Dendritic cell treated with granulocyte-macrophage colony-stimulating factor and Interleukin-4, amounts not matched to agents 40 ng/mL and 50 ng/mL, for 4 days (primary cell): ENCODE measurements at regions not wholly inside any gene's neighbourhood (a gene's known extent, or its start where the extent isn't known, plus 50 kb on each side); places are given as distances from the start of the nearest gene placed in this dataset.

Source experiments
- H3K27ac Mint-ChIP-seq: one replicate; pipeline ENCODE4 v1.8.0; 2022; ENCODE audit warnings: mild to moderate bottlenecking, mixed read lengths
- H3K27me3 Mint-ChIP-seq: one replicate; pipeline ENCODE4 v1.8.0; 2022; ENCODE audit warnings: mild to moderate bottlenecking, mixed read lengths
- H3K36me3 Mint-ChIP-seq: one replicate; pipeline ENCODE4 v1.8.0; 2022; ENCODE audit warnings: low read depth, mixed read lengths
- H3K4me1 Mint-ChIP-seq: one replicate; pipeline ENCODE4 v1.8.0; 2022; ENCODE audit warnings: low read depth, mixed read lengths
- H3K4me3 Mint-ChIP-seq: one replicate; pipeline ENCODE4 v1.8.0; 2022; ENCODE audit warnings: mild to moderate bottlenecking, moderate library complexity, mixed read lengths
- H3K9me3 Mint-ChIP-seq: one replicate; pipeline ENCODE4 v1.8.0; 2022; ENCODE audit warnings: mixed read lengths
- intact Hi-C: fragments of 100-400 bp; cut with micrococcal nuclease; formaldehyde crosslinking; loops from one replicate; pipeline ENCODE4 v1.15.0; 2022

DNA sequence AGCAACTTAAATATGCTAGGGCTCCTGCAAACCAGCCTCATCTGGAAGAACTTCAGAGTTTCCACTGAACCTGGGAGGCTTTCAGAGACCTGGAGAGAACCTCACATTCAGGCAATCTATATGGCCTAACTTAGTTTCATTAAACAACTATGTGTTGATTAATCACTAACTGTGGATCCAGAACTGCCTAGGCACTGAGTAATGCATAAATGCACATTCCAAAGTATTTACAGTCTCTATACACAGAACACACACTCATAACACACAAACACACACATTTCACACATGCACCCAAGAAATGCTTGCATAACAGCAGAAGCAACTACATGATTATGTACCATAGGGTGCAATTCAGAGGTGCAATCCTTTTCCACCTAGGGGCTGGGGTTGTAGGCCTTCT is 552.8 kb downstream of the BCL11A start:
- Mint-ChIP-seq H3K9me3 (no peaks in the 10 kb centered on the region), H3K4me1 (no peaks in the 10 kb centered on the region), H3K4me3 (no peak overlapping the region), H3K27ac (no peak overlapping the region), H3K36me3 (no peaks in the 10 kb centered on the region), H3K27me3 (no peaks in the 10 kb centered on the region)
- intact Hi-C loops: no loop called here

DNA sequence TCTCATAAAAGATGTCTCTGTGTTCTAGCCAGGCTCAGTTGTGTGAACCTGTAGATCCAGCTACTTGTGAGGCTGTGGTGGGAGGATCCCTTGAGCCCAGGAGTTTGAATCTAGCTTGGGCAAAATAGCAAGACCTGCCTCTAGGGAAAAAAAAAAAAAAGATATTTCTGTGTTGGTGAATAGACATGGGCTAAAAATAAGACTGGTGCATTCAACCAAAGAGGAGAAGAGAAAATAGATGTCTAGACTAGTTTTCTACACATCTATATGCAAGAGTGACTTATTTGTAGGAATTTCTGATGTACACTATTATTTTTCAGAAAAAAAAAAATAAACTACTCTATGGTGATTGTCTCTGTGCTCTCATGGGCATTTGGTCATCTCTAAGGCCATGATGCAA is 555.1 kb downstream of the BCL11A start:
- no peaks in the 10 kb centered on the region for H3K4me1 Mint-ChIP-seq
- H3K9me3 Mint-ChIP-seq: no peaks in the 10 kb centered on the region
- H3K27me3 Mint-ChIP-seq: no peaks in the 10 kb centered on the region

DNA sequence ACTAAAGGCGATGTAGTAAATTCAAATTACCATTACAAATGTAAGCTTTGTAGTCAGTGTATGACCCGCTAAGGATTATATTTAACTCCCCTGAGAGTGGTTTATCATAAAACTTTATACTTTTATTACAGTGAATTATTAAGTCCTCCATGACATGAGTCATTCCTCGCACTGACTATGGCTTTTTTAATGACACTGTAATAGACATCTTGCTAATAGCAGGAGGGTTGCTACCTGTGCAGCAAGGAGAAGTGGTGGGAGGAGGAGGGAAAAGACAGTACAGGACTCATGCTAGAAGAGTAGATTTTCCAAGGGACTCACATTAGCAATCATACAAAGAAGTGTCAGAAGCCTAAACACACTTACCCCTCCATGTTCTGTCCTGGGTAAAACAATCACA is 556.1 kb downstream of the BCL11A start:
- intact Hi-C loops: no loop called here
- Mint-ChIP-seq H3K4me3 (no peak overlapping the region), H3K27me3 (no peaks in the 10 kb centered on the region), H3K4me1 (no peaks in the 10 kb centered on the region), H3K9me3 (no peaks in the 10 kb centered on the region), H3K27ac (no peak overlapping the region), H3K36me3 (no peaks in the 10 kb centered on the region)

More for the DNA sequence above, 555.1 kb downstream of the BCL11A start:
- Mint-ChIP-seq H3K27ac (no peak overlapping the region), H3K36me3 (no peaks in the 10 kb centered on the region), H3K4me3 (no peak overlapping the region)
- intact Hi-C loops: no loop called here

DNA sequence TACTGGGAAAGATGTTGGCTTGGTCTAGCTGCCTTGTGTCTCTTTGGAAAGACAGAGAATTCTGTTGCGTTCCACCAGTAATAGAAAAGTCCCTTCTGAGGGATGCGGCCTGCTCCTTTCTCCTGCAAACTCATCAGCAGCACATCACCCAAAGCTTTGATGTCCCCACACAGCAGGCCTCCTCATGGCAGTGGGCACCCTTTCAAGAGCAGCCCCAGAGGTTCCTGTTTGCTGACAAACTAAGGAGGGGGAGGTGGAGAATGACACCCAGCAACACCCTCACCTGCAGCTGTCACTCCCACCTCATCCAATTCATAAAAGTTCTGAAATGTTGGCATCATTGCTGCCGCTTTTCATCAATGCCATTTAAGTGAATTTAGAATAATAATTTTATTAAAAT is 556.6 kb downstream of the BCL11A start:
- H3K27ac Mint-ChIP-seq: no peak overlapping the region
- intact Hi-C loops: no loop called here
- H3K36me3 Mint-ChIP-seq: no peaks in the 10 kb centered on the region
- no peak overlapping the region for H3K4me3 Mint-ChIP-seq
- no peaks in the 10 kb centered on the region for H3K27me3 Mint-ChIP-seq
- H3K4me1 Mint-ChIP-seq: no peaks in the 10 kb centered on the region
- no peaks in the 10 kb centered on the region for H3K9me3 Mint-ChIP-seq

DNA sequence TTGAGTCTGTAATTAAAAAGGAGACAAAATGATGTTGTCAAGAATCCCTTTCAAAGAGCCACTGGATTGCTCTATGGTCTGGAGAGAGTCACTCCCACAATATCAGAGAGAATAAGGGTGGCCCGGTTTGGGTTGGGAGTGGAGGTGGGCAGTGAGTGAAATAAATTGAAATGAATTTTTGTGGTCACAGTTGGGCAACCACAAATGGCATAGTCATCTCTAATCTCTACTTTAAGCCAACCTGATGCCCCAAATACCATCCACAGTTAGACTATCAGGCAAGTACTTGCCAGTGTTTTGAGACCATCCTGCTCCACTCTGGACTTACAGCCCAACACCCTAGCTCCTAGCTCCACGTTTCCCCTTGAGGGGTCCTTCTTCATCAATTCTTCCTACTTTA is 559.7 kb downstream of the BCL11A start:
- H3K36me3 Mint-ChIP-seq: no peaks in the 10 kb centered on the region
- no peaks in the 10 kb centered on the region for H3K9me3 Mint-ChIP-seq
- H3K4me3 Mint-ChIP-seq: no peak overlapping the region
- H3K27me3 Mint-ChIP-seq: no peaks in the 10 kb centered on the region
- no peak overlapping the region for H3K27ac Mint-ChIP-seq
- H3K4me1 Mint-ChIP-seq: no peaks in the 10 kb centered on the region
- intact Hi-C loops: no loop called here

DNA sequence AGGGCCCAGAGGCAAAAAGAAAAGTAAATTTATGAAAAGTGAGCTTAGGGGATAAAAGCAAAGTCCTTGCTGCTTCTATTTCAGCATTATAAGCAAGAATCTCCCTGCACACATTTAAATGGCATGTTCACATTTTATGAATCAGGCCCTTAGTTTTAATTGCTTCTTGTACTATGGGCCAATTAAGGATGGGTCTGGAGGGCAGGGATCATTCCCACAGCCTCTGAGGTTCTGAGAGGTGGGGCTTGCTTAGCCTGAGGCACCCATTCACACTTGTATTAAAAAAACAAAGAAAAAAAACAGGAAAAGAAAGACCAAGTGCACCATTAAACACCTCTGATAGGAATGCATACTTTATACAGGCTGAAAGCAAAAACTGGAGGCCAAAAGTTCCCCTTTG is 565.1 kb downstream of the BCL11A start:
- no peaks in the 10 kb centered on the region for H3K9me3 Mint-ChIP-seq
- intact Hi-C loops: no loop called here
- H3K4me3 Mint-ChIP-seq: no peak overlapping the region
- H3K27ac Mint-ChIP-seq: no peak overlapping the region
- H3K4me1 Mint-ChIP-seq: no peaks in the 10 kb centered on the region
- no peaks in the 10 kb centered on the region for H3K36me3 Mint-ChIP-seq
- H3K27me3 Mint-ChIP-seq: no peaks in the 10 kb centered on the region

DNA sequence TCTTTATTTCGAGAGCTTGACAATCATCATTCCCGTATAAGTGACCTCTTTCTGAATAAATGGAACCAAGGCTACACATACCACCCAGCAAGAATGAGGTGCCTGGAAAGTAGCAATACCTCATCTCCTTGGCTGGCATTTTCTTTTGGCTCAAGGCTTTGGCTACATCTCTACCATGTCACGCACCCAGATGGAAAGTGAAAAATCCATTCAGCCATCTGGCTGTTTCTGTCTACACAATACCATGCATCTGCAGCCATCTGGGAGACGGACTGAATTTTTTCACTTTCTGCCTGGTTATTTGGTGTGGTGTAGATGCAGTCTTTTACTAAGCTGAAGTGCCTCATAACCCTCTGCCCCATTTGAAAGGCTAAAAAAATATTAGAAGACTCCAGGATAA is 566.9 kb downstream of the BCL11A start:
- Mint-ChIP-seq H3K36me3 (no peaks in the 10 kb centered on the region), H3K4me3 (no peak overlapping the region), H3K4me1 (no peaks in the 10 kb centered on the region), H3K9me3 (no peaks in the 10 kb centered on the region), H3K27me3 (no peaks in the 10 kb centered on the region), H3K27ac (no peak overlapping the region)
- intact Hi-C loops: no loop called here

DNA sequence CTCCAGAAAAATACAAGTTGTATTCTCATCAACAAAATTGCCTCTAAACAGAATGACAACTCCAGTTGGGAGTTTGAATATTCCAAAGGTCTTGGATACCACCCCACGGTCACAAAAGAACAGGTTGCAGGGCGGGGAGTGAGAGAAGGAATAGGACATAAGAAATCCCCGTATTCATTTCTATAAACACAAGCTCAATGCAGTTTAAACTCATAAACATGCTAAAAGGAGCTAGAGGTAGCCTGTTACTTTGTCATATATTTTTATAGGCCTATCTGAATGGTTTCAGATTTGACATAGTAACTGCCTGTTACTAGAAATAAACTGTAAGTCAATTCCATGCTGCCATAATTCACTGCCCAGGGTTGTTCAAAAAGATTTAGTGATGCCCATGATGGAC is 567.5 kb downstream of the BCL11A start:
- Mint-ChIP-seq H3K4me1 (no peaks in the 10 kb centered on the region), H3K27me3 (no peaks in the 10 kb centered on the region), H3K27ac (no peak overlapping the region), H3K9me3 (no peaks in the 10 kb centered on the region), H3K4me3 (no peak overlapping the region), H3K36me3 (no peaks in the 10 kb centered on the region)
- intact Hi-C loops: no loop called here

DNA sequence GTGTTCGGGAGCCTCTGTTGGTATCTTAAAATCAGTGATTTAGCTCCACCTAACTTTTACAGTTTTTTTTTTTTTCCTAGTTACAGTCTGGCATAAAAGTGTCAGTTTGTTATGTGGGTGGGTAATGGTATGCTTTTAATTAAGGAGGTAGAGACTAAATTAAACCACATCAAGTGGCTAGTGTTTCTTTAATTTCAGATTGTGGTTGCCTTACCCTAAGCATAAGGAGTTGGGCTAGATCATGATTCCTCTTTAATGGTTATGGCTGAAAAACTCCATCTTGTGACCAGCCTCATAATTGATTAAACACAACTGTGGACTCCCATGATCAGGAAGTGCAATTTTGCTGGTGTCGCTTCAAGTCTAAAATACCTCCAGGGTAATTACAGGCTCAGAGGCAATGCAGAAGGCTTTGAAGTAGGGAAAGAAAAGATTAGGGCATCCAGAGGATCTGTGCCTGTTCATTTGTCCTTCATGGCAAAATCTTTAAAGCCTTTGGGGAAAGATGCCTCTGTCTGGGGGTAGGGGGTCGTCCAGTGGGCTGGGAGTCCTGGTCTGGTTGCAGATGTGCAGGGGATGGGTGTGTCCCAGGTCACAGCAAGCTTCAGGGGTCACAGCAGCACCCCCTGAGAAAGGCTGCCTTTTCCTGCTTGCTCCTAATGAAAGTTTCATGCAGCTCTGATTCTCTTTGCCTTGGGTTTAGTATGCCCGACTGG is 579.2 kb downstream of the BCL11A start:
- intact Hi-C loops: no loop called here
- no peaks in the 10 kb centered on the region for H3K9me3 Mint-ChIP-seq
- H3K4me3 Mint-ChIP-seq: no peak overlapping the region

DNA sequence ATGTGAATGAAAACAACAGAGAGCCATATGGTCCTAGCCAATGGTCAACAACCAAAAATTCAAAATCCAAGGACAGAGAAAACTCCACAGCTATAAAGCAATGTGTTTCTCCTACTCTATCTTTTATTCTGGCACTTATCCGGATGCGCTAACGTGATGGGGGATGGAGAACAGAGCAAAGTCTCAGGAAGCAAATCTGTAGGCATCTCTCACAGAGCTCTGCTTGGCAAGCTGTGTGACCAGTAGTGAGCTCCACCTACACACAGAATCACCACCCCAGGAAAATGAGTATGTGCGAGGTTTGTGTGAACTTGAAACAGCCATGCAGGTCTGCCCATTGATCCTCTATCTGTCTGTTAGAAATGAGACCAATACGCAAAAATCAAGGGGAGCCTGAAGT is 584.3 kb downstream of the BCL11A start:
- H3K27me3 Mint-ChIP-seq: no peaks in the 10 kb centered on the region
- H3K27ac Mint-ChIP-seq: no peak overlapping the region
- no peaks in the 10 kb centered on the region for H3K36me3 Mint-ChIP-seq
- H3K4me3 Mint-ChIP-seq: no peak overlapping the region
- intact Hi-C loops: no loop called here
- H3K9me3 Mint-ChIP-seq: no peaks in the 10 kb centered on the region
- H3K4me1 Mint-ChIP-seq: no peaks in the 10 kb centered on the region

More for the DNA sequence above, 579.2 kb downstream of the BCL11A start:
- no peaks in the 10 kb centered on the region for H3K4me1 Mint-ChIP-seq
- H3K27ac Mint-ChIP-seq: no peak overlapping the region
- no peaks in the 10 kb centered on the region for H3K27me3 Mint-ChIP-seq
- H3K36me3 Mint-ChIP-seq: no peaks in the 10 kb centered on the region

DNA sequence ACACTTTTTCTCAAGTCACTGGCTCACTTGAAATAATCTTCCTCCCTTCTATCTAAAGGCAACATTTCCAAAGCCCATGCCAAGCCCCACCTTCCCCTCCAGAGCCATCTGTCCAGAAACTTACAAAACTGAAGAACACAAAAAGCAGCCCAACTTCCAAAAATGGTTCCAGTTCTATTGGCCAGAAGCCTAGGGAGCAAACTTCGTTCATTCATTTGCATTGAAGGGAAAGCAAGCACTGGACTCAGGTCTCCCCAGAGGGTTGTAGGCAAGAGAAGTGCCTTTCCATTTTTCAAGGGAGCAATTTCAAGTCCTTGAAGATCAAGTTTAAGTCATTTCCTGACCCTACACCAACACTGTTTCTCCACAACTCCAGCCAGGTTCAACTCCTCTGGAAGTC is 585.0 kb downstream of the BCL11A start:
- H3K36me3 Mint-ChIP-seq: no peaks in the 10 kb centered on the region

DNA sequence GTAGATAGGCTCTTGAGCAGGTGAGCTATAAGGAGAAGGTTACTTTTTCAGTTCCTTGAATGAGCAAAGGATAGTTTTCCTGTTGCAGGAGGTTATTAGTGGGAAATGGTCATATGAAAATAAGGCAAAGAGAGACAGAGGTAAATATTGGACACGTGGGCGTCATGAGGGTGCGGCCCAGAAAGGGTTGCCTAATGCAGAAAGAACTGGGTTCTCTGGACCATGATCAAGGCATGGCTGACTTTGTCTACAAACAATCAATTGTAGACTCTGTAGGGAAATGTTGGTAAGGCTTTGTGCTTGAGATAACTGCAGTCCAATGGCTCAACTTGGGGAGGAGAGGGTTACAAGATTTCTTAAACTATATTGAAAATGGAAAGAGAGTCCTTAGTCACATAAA is 585.8 kb downstream of the BCL11A start:
- H3K27me3 Mint-ChIP-seq: no peaks in the 10 kb centered on the region
- H3K4me3 Mint-ChIP-seq: no peak overlapping the region
- no peaks in the 10 kb centered on the region for H3K9me3 Mint-ChIP-seq
- no peak overlapping the region for H3K27ac Mint-ChIP-seq
- no peaks in the 10 kb centered on the region for H3K4me1 Mint-ChIP-seq
- intact Hi-C loops: no loop called here
- H3K36me3 Mint-ChIP-seq: no peaks in the 10 kb centered on the region

More for the DNA sequence above, 585.0 kb downstream of the BCL11A start:
- intact Hi-C loops: no loop called here
- no peaks in the 10 kb centered on the region for H3K27me3 Mint-ChIP-seq
- H3K4me1 Mint-ChIP-seq: no peaks in the 10 kb centered on the region
- no peak overlapping the region for H3K27ac Mint-ChIP-seq
- H3K4me3 Mint-ChIP-seq: no peak overlapping the region
- no peaks in the 10 kb centered on the region for H3K9me3 Mint-ChIP-seq

DNA sequence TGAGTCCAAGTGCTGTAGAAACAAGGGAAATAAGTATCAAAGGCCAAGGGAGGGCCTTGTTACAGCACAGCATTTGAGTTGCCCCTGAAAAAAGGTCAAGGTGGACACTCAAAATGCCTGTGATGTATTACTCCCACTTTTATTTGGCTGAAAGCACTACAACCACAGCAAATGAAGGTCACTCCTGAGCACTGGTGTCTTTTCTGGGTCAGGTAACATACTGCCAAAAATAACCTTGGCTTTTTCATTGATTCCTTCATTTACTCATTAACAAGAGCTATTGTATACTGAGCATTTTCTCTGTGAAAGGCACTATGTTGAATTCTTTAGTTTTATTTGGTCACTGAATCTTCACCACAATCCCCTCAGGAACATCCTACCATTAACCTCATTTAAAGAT is 590.3 kb downstream of the BCL11A start:
- H3K9me3 Mint-ChIP-seq: no peaks in the 10 kb centered on the region
- no peaks in the 10 kb centered on the region for H3K27me3 Mint-ChIP-seq
- no peaks in the 10 kb centered on the region for H3K4me1 Mint-ChIP-seq
- intact Hi-C loops: no loop called here
- no peak overlapping the region for H3K4me3 Mint-ChIP-seq
- H3K36me3 Mint-ChIP-seq: no peaks in the 10 kb centered on the region
- no peak overlapping the region for H3K27ac Mint-ChIP-seq

DNA sequence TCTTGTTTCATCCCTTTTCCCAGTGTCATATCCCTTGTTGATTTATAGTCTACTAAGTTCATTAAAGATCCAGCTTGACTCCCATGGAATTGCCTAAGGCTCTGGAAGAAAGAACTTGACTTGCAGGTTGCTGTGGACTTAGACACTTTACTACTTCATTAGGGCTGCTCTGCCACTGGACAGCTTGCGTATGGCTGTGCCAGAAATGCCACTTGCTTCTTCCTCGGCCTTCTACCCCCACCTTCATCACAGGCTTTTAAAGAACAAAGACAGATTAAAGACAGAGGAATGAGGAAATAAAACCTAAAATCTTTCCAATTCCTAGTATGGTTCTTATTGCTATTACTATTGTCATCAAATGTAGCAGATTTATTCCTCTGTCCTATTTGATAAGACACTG is 591.7 kb downstream of the BCL11A start:
- Mint-ChIP-seq H3K9me3 (no peaks in the 10 kb centered on the region), H3K36me3 (no peaks in the 10 kb centered on the region), H3K4me3 (no peak overlapping the region), H3K27ac (no peak overlapping the region), H3K27me3 (no peaks in the 10 kb centered on the region), H3K4me1 (no peaks in the 10 kb centered on the region)
- intact Hi-C loops: no loop called here

DNA sequence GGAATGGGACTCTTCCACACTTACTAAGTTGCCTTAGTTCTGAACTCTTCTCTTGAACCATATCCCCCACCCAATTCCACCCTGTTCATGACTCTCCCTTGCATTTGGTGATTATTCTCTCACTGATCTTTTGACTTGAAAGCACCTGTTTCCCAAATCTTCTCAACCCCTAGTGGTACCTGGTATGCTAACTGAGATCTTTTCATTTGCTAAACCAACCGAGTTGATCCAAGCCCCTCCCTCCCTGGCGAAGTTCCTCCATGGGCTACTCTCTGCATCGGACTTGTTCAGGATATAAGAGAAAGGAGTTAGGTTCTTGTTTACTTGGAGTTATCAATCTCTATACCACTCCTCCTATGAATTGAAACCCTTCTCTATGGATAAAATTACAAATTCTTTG is 593.5 kb downstream of the BCL11A start:
- Mint-ChIP-seq H3K27ac (no peak overlapping the region), H3K9me3 (no peaks in the 10 kb centered on the region), H3K27me3 (no peaks in the 10 kb centered on the region), H3K36me3 (no peaks in the 10 kb centered on the region), H3K4me1 (no peaks in the 10 kb centered on the region), H3K4me3 (no peak overlapping the region)
- intact Hi-C loops: no loop called here
